GM18861 (cell line): ENCODE measurements at regions not wholly inside any gene's neighbourhood (a gene's known extent, or its start where the extent isn't known, plus 50 kb on each side); places are given as distances from the start of the nearest gene placed in this dataset.
"Not testable (repeated sequence)": the region's sequence is repeated elsewhere in the genome, so short reads cannot be mapped to it uniquely, and the experiment has no call there.

Experiments used
- ATAC-seq: cut with Tn5 transposase; IDR thresholded peaks from one replicate; pipeline ENCODE4 v1.9.1; 2021; ENCODE audit not compliant: unreplicated experiment

DNA sequence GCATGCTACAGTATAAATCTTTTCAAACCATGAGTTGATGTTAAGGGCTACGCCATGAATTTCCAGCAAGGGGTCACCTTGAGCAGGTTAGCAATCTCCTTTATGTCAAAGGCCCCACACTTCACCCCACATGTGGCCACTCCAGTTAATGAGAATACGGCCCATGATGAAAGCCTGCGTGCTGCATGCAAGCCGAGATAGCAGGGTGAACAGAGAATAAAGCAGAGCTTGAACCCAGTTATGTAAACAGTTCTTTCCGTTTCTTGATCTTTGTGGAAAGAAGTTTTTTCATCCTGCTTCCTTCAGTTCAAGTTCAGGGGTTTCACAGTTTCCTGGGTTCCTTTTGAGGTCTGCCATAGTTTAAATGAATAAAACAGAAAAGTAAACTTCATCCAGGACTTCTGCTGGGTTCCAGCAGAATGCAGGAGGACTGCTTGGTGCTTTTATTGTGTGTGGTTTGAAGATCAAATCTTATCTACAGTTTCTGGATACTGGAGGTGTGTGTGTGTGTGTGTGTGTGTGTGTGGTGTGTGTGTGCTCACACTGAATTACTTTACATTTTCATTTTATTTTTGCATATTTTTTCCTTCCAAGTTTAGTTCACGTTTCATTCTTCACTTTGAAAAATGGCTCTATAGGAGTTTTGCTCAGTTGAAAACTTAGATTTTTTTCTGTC, 87.1 kb downstream of the HMHB1 start:
- ATAC-seq = no peak

DNA sequence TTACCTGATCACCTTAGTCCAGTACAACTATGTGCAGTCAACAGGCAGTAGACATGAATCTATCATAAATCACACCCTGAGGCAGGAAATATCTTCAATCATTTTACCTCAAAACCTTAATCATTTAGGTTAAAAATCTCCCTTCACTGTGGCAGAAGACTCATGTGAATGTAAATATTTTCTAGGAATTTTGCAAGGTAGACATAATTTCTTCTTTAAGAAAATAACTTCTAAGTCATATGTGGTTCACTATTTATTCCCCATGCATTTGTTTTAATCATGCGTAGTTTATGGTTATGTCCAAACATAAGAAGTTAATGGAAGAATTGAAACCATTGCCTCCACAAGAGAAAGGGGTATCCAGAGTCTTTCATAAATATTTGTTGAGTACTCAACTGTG, 97.0 kb downstream of the HMHB1 start:
- no peak for ATAC-seq

DNA sequence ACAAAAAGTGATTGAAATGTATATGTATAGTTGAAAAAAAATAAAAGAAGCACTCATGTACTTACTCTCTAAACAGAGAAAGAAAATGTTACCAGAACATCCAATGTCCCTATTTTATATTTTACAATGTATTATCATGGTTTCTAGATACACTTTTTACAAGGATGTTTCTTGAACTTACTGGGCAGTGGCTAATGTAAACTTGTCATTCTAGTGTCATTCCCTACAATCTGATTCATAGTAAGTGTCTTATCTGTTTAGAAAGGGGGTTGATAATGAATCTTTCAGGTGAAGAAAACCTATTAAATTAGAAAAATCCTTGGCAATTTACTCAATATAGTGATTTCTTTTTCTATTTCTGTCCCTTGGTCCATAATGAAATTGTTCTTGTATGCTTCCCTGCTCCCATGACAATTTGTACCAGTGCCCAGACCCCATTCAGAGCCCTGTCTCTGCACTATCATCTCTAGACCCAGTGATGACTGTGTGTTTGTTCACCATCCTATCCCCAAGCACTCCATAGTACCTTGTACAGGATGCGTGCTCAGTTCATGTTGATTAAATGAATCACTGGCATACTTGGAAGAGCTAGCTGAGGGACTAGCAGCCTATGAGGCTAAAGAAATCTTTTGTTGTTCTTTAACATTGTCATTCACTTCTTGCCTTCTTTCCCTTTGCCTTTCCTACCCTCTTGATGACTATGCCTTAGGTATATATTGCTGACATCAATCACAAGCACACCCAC, 101.2 kb downstream of the HMHB1 start:
- ATAC-seq = no peak

DNA sequence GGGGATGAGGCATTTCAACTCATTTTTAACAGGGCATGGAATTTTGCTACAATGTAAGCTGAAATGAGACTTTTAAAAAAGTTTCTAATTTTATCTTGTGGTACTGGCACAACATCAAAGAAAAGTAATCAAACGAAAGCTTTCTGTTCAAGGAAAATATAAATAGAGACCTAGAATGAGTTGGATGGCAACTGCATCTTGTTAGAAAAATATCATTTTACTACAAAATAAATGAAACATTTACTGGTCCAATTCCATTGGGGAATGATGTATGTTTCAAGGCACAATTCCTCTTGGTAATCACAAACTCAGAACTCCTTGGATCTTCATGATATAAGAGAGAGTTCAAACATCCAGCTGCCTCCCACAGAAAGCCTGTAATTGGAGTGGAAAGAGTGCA, 102.8 kb downstream of the HMHB1 start:
- no peak for ATAC-seq

DNA sequence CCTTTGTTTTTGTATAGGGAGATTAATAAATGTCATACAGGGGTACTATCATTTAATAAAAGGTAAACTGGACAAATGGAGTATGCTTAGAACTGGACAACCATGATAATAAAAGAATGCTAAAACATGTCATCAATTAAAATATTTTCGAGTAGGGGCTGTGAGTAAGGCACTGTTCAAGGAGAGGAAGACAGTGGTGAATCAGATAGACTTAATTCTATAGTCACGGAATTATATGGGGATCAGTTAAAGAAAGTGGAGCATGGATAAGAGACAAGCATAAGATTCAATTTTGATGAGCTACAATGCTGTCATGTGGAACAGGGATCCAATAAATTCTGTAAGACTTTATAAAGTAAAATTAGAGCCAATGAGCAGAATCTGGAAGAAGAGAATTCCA, 104.5 kb downstream of the HMHB1 start:
- no peak for ATAC-seq

DNA sequence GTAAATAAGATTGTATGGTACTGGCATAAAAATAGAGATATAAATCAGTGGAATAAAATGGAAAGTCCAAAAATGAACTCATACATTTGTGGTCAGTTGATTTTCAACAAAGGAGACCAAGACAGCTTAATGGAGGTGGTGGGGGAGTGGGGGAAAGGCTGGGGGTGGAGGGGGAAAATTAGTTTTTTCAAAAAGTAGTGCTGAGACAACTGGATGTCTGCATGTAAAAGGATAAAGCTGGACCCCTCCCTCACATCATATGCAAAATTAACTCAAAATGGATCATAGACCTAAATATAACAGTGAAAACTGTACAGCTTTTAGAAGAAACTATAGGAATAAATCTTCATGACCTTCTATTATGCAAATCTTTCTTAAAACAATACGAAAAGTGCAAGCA, 107.0 kb downstream of the HMHB1 start:
- no peak for ATAC-seq

DNA sequence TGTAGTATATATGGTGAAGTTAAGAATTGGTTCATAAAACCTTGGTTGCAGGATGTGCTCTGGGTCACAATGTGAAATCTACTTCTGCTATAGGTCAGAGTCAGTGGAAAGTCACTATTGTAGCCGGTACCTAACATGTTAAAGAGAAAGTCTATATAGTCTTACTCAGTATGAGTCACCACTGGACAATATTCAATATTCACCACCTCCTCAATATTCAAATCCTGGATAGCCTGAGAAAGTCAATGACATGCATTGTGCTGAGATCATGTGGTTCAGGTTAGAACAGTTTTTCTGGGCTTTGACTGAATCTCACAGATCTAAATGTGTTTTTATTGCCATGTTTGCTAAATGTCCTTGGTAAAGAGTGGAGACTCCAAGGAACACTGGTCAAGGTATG, 108.8 kb downstream of the HMHB1 start:
- no peak for ATAC-seq

DNA sequence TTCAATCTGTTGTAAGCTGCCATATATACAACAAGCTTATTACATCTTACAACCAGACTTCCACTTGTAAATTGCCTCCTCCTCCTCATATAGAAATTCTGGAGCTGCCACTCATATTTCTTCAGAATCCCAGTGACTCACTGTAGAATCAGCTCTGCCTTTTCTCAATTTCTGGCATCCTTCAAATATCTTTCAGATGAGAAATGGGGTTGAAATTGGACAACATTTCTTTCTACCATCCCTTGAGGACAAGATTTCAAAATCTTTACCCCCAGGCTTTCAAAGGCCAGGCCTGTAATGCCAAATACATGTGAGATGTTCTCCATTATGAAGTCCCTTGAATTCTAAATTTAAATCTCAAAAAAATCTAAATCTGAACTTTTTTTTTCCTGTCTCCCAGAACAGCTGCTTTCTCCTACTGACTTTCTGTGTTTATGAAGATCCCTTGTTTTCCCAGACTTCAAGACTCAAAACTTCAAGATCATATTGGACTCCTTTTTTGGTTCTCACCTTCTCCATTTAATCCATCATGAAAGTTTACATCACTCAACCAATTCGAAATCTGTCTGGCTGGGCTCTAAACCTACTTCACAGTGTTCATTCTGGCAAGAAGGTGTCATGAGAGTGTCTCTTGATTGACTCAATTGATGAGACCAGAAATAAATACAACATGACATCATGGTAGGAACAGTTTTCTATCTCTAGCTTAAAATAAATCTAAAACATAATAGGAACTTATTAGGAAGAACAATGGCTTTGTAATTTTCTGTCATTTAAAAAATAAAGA, 109.8 kb downstream of the HMHB1 start:
- ATAC-seq = no peak

DNA sequence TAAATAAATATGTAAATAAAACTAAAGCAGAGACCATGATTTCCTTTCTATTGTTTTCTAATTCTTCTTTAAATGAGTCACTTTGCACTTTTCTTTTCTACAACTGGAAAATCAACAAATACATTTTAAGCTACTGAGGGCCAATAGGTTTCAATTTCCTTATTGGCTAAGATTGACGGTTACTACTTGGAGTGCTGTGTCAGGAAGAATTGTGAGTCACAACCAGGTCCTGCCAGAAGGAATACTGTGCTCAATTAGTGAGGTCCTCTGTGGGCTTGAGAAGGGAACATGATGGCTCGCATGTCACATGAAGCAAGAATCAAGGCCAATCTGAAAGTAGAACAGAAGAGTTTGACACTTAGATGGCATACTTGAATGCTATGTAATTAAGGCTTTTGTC, 110.8 kb downstream of the HMHB1 start:
- no peak for ATAC-seq

DNA sequence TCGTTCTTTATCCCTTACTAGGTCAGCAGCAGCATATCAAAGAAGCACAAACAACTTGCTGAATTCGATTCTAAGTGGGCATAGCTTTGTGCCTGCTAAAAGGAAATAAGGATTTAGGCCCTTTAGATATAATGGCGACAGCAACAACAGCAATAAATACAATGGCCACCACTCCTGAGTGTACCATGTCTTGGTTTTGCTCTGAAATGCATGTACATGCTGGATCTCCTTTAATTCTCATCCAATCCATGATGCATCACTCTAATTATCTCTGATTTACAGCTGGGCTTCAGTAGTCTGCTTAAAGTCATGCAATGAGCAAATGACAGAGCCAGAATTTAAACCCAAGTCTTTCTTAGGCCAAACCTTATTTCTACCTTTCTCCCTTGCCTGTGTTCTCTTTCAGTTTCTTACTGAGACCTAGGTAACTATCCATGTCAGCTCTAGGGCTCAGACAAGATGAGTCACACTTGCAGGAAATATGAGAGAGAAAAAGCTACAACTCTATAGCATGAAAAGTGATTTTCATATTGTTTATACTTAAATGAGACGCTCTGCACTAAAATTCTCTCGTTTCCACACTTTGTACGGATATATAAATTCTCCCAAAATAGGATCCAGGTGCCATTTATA, 111.8 kb downstream of the HMHB1 start:
- ATAC-seq = peak; percentile 48

DNA sequence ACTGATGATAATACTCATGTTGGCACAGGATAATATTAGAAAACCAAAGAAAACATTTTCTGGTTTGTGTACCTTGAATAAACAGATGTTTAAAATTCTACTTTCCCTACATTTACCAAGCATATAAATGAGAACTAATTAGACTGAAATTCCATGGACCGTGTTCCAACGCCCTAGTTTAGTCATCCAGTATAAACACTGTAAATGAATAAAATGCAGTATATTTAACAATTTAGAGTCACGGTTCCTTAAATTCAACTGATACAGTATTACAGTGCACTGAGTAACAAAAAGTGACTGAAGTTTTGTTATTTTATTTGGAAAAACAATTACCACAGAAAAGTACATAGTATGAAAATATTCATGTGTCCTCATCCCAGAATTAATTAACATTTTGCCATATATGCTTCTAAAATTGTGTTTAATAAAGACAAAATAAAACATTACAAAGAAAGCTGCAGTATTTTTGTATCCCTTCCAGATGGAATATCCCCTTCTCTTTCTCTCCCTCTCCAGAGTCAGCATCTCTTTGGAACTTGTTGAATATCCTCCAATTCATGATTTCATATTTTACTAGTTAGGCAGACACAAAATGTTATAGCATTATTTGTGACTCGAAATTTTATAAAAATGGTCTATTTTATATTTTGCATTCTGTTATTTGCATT, 112.5 kb downstream of the HMHB1 start:
- no peak for ATAC-seq

DNA sequence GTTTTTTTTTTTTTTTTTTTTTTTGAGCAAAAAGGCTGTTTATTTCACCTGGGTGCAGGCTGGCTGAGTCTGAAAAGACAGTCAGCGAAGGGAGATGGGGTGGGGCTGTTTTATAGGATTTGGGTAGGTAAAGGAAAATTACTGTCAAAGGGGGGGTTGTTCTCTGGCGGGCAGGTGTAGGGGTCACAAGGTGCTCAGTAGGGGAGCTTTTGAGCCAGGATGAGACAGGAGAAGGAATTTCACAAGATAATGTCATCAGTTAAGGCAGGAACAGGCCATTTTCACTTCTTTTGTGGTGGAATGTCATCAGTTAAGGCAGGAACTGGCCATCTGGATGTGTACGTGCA, 113.0 kb downstream of the HMHB1 start:
- not testable (repeated sequence) for ATAC-seq

DNA sequence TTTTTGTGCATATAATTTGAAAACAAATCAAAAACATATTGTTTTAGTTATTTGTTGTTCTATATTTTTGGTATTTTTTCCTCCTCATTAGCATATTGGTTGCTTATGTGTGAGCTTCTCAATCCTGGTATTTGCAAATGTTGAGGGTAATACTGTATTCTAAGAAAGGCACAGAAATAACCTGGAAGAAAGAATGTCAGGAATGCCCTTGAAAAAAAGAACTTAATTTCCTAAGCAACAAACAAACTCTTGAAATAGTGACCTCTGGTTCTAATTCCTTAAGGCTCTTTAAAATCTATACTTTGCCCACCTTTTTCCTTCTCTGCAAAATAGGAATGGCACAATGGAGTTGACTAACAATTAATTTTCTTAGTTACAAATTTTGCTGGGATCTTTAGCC, 117.5 kb downstream of the HMHB1 start:
- no peak for ATAC-seq

DNA sequence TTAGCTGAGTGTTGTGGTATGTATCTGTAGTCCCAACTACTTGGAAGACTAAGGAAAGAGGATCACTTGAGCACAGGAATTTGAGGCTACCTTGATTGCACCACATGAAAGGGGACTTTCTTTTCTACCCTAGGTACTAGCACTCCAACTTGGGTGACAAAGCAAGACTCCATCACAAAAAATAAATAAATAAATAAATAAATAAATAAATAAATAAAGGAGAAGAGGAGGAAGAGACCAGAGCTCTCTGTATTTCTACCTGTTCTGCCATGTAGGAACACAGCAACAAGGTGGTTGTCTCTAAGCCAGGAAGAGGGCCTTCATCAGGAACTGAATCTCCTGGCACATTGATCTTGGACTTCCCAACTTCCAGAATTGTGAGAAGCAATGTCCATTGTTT, 118.6 kb downstream of the HMHB1 start:
- no peak for ATAC-seq

DNA sequence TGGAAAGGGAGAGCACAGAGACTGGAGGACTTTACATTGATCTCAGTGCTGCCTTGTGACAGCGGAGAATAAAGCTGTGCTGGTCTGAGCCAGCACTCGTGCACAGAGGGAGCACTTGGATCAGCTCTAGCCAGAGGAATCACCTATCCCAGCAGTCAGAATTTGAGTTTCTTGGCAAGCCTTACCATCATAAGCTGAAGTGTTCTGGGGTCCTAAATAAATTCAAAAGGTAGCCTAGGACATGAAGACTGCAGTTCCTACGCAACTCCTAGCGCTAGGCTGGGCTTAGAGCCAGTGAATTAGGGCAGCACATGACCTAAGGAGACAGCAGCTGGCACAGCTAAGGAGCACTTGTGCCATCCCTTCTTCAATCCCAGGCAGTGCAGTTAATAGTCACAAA, 119.5 kb downstream of the HMHB1 start:
- no peak for ATAC-seq

DNA sequence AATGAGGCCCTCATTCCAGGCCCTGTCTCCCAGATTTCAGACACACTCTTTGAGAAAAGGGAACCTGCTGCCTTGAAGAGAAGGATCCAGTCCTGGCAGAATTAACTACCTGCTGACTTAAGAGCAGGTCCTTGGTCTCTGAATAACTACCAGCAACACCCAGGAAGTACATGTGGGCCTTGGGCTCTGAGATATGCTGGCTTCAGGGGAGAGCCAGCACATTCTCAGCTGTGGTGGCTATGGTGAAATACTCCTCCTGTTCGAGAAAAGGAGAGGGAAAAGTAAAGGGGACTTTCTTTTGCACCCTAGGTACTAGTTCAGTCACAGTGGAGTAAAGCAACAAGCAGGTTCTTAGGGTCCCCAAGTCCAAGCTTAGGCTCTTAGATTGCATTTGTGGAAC, 120.0 kb downstream of the HMHB1 start:
- ATAC-seq = no peak

DNA sequence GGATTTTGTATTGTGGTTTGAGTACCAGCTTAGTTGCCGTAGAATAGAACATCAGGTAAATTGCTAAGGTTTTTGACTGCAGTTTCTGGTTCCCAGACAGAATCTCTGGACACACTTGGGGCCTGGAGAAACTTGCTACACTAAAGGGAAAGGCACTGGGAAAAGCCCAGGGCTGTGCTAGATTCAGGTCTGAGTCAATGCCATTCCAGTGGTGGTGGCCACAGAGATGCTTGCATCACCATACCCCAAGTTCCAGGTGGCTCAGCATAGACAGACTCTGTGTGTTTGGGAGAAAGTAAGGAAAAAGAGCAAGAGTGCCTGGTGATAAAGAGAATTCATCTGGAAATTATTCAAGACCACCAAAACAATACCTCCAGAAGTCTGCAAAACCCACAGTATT, 120.6 kb downstream of the HMHB1 start:
- ATAC-seq = no peak

DNA sequence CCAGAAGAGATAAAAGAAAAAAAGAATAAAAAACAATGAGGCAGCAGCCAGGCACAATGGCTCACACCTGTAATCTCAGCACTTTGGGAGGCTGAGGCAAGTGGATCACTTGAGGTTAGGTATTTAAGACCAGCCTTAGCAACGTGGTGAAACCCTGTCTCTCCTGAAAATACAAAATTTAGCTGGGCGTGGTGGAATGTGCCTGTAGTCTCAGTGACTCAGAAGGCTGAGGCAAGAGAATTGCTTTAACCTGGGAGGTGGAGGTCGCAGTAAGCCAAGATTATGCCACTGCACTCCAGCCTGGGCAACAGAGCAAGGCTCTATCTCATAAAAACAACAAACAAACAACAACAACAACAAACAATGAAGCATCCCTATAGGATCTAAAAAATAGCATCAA, 121.5 kb downstream of the HMHB1 start:
- no peak for ATAC-seq

DNA sequence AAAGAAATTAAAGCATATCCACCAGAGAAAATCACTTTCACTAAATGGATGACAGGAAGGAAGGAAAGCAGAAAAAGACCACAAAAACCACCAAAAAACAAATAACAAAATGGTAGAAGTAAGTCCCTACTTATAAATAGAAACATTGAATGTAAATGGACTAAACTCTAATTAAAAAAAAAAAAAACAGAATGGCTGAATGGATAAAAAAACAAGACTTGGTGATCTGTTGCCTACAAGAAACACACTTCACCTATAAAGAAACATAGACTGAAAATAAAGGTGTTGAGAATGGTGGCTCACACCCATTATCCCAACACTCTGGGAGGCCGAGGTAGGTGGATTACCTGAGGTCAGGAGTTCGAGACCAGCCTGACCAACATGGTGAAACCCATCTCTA, 122.9 kb downstream of the HMHB1 start:
- no peak for ATAC-seq

DNA sequence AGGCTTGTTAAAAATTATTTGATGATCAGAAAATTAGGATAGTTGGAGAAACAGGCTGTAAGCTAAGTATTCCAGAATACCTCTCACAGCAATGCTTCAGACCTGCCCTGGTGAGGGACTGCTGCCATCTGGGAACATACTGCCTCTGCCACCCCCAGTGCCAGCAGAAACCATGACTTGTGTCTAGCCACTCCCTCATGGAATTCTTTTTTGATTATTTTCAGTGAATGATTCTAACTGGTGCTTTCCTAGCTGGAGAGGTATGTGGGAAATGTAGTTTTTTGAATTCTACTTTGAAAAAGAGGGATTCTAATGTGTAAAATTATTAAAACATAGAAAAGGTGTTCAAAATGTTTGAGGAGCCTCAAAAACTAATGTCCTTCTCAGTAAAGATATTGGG, 126.3 kb downstream of the HMHB1 start:
- no peak for ATAC-seq

DNA sequence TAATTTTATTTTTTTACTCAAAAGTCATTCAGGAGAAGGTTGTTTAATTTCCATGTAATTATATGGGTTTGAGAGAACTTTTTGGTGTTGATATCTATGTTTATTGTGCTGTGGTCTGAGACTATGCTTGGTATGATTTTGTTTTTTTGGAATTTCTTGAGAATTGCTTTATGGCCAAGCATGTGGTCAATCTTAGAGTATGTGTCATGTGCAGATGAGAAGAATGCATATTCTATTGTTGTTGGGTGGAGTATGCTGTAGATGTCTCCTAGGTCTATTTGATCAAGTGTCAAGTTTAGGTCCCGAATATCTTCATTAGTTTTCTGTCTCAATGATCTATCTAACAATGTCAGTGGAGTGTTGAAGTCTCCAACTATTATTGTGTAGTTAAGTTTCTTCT, 134.9 kb downstream of the HMHB1 start:
- no peak for ATAC-seq
